ENCODE measurements at regions not wholly inside any gene's neighbourhood (a gene's known extent, or its start where the extent isn't known, plus 50 kb on each side); places are given as distances from the start of the nearest gene placed in this dataset.
"Not testable (repeated sequence)": the region's sequence is repeated elsewhere in the genome, so short reads cannot be mapped to it uniquely, and the experiment has no call there.

DNA sequence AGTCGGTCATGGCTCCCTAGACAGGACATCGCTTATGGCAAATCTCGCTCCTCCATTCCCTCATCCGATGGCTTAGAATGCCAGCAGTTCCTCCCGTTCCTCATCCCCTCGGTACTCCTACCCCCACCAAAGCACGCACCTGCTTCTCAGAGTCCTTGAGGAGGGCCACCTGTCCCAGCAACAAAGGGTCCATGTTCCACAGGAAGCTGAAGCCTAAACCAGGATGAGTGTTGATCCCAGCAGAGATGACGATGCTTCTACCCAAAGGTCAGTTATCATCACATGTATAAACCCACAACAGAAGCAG lies 111.2 kb downstream of the THBS2 start:
- no peak for DNase-seq

- DNase-seq: no peak
These were observed 111.7 kb downstream of the THBS2 start for GRCh38 chr6:169141671-169142537.

DNA sequence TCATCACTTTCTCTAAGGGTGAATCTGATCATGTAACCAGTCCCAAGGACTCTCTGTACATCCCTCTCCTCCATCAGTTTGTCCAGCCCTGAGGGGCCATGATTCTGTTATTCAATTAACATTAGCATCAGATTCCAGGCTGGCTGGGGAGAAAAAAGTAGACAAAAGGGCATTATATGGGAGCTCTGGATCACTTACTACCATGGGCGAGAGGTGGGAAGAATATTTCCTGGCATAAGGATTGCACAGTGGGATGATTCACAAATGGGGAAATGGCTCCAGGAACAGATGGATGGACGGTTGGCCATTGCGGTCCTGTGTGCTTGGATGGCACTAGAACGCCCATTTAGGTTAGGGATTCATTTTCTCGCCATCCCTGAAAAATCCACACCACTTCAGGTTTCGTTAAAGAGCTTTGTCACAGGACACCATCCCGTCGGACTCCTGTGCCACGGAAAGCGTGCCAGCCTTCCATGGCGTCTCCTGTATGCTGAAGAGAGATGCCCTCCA lies 112.6 kb downstream of the THBS2 start:
- no peak for DNase-seq

DNA sequence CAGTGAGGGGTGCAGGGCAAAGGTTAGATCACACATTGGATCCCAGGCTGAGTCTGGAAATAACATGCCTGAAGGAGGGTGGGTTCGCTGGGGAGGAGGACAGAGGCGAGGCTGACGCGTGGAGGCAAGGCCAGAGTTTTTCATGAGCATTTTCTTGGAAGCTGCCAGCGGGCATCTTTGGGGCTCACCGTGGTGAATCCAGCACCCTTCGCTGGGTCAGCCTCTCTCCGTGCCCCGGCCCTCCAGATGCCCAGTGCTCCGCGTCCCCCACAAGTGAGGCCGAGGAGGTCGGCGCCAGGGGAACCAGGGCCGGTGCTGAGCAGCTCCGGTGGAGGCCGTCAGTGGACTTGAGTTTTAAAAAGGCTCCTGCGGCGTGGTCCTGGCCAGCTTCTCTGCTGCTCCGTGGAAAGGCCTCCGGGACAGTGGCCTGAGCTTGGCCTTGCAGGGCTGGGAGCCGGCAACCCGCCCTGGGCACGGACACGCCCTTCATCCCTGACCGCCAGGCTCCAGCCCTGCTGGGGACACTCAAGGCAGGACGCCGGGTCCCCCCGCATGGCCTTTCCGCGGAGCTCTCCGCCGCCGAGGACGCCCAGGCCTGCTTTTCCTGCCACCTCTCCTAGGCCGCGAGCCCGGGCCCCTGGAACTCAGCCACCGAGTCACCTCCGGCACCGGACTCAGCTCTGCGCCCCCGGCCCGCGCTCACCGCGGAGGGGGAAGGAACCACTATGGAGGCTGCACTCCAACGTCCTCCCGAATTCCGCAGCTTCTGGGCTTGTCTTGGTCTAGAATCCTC lies 114.3 kb downstream of the THBS2 start:
- no peak for DNase-seq

DNA sequence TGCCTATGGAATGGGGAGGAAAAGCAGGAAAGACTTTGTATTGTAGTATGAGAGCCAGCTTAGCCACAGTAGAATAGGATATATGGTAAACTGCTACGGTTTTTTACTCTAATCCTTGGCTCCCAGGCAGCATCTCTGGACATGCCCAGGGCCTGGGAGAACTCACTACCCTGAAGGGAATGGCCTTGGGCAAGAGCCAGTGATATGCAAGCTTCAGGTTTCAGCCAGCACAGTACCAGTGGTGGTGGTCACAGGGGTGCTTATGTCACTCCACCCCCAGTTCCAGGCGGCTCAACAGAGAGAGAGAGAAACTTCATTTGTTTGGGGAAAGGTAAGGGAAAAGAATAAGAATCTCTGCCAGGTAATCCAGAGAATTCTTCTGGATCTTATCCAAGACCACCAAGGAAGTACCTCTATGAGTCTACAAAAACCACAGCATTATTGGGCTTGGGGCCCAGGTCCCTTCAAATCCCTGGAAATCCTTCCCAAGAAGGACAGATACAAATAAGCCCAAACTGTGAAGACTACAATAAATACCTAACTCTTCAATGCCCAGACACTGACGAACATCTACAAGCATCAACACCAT lies 121.2 kb downstream of the THBS2 start:
- DNase-seq: no peak

GRCh38 chr6:169131390-169131789 lies 122.3 kb downstream of the THBS2 start:
- DNase-seq: no peak

DNA sequence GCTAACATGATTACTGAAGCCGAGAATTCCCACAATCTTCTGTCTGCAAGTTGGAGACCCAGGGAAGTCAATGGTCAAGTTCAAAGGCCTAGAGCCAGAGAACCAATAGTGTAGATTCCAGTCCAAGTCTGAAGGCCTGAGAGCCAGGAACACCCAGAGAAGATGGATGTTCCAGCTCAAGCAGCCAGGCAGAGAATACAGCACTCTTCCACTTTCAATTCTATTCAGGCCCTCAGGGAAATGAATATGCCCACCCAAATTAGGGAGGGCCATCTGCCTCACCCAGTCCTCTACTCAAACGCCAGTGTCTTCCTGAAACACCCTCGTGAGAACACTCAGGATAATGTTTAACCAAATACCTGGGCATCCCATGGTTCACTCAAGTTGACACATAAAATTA lies 123.5 kb downstream of the THBS2 start:
- no peak for DNase-seq

GRCh38 chr6:169121013-169121412 lies 132.6 kb downstream of the THBS2 start:
- DNase-seq: no peak

- no peak for DNase-seq
These were observed 134.0 kb downstream of the THBS2 start for GRCh38 chr6:169119669-169120068.

DNA sequence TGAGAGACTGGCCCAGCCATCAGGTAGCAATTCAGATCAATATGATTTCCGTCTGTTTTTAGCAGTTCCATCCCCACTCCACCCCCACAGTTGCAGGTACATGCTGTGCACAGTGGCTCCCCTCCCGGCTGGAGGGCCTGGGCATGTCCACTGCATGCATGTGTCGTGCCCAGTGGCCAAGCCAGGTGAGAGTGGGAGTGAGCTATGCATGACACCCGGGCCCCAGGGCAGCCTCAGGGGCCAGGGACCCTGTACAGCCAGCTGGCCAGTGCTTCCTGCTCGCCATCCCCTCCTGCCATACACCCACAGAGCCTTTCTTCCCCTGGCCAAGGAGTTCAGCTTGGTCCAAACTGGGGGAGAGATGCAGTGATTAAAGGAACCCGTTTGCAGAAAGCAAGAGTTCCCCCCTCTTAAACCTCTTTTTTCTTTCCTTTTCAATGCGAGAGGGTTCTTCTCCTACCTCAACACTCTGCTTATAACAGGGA lies 135.3 kb downstream of the THBS2 start:
- DNase-seq: no peak

DNA sequence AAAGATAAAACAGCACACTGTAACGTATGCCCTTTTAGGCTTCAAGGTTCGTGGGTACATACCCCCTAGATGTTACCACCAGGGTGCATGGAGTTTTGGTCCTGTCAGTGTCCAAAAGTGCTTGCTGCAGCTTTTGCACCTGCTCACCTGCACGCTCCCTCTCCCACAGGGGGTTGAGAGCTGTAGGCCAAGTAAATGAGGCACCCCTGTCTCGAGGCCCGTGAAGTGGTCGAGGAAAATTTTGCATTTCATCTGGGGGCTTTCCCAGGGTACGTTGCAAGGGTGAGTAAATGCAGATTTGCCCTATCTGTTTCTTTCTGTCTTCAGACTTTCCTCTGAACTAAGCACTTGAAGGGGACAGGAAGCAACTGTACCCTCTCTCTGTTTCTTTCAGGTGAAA lies 136.0 kb downstream of the THBS2 start:
- no peak for DNase-seq

DNA sequence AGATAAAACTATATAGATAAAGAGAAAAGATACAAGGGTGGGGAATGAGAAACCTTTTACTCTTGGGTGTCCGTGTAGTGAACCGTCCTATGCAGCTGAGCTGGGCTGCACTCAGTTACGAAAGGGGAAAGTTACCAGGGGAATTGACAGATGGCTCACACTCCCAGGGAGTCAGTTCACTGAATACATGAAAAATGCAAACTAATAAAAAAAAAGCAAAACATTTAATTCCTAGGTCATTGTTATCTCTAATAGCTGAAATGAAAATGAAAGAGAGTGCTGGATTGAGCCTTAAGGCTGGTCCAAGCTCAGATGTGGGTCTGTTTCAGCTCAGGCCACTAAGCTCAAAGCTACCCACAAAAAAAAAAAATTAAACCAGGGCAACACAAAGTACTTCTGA lies 138.0 kb downstream of the THBS2 start:
- DNase-seq: no peak

DNA sequence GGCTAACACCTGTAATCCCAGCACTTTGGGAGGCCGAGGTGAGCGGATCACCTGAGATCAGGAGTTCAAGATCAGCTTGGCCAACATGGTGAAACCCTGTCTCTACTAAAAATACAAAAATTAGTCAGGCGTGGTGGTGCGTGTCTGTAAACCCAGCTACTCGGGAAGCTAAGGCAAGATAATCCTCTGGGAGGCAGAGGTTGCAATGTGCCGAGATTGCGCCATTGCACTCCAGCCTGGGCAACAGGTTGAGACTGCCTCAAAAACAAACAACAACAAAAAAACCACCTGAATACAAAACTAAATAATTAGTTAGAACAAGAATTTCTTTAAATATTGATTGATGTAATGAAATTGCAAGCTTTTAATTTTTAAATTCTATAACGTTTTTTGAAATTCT lies 139.0 kb downstream of the THBS2 start:
- not testable (repeated sequence) for DNase-seq

DNA sequence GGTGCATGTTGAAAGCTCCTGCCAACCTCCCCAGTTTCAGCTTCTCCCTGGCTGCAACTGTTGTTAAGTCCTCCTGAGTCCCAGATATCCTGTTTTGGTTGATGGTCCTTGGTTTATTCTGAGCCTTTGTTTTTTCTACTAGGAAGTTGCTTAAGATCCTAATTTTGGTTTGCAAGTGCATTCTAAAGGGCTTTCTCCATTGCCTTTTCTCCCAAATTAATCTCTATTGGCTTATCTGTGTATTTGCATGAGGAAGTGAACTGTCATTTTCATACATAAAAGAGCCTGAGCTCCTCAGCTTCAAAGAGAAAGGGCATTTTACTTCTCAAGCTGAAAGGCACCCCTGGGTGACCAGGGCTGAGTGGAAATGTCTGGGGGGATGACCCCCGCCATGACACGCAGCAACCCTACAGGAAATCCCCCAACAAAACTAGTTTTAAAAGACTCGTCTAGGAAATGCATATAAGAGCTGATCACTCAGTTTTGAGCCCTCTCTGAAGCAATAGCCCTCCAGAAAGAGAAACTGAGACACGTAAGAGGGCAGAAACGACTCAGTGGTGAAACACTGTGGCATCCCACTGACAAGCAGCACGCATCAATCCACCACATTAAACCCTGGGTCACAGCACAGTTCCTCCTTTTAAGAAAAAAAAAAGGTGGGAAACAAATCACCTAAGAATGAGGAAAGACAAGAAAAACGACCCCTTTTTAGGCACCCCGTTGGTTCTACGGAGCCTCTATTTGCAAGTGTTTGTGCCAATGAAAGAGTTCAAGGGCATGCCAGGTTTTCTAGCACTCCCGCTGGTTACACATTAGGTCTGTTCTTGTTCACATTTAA lies 140.9 kb downstream of the THBS2 start:
- no peak for DNase-seq

- no peak for DNase-seq
These were observed 142.4 kb downstream of the THBS2 start for GRCh38 chr6:169111203-169111602.

- no peak for DNase-seq
These were observed 144.0 kb downstream of the THBS2 start for GRCh38 chr6:169109411-169110220.

GRCh38 chr6:169108753-169109152 lies 144.9 kb downstream of the THBS2 start:
- DNase-seq: no peak

- DNase-seq: no peak
These were observed 147.5 kb downstream of the THBS2 start for GRCh38 chr6:169106176-169106575.

DNA sequence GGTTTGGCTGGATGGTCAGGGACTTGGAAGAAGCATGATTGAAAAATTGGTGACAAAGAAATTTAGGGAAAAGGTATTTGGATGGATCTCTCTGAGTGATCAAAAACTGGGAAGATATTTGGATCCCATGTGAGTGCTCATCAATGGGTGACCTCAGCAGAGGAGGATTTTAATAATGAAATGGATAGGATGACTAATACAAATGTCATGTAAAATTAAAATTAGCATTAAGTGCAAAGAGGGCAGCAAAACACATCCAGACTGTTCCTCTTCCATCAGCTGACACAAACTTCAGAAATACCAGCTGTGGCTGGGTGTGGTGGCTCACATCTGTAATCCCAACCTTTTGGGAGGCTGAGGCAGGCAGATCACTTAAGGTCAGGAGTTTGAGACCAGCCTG lies 151.7 kb downstream of the THBS2 start:
- no peak for DNase-seq

DNA sequence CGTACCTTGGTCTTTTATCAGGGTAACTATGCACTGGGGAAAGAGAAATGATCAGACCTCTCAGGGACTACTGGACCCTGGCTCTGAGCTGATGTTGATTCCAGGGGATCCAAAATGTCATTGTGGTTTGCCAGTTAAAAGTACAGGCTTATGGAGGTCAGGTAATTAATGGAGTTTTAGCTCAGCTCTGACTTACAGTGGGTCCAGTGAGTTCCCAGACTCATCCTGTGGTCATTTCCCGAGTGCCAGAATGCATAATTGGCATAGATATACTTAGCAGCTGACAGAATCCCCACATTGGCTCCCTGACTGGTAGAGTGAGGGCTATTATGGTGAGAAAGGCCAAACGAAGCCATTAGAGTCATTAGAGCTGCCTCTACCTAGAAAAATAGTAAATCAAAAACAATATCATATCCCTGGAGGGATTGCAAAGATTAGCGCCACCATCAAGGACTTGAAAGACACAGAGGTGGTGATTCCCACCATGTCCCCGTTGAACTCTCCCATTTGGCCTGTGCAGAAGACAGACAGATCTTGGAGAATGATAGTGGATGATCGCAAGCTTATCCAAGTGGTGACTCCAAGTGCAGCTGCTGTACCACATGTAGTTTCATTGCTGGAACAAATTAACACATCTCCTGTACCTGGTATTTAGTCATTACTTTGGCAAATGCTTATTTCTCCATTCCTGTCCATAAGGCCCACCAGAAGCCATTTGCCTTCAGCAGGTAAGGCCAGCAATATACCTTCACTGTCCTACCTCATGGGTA lies 152.4 kb downstream of the THBS2 start:
- no peak for DNase-seq

Measured in CD4-positive, alpha-beta T cell treated with Interleukin-10 for 1 hour (primary cell).